ENCODE measurements at regions not wholly inside any gene's neighbourhood (a gene's known extent, or its start where the extent isn't known, plus 50 kb on each side); places are given as distances from the start of the nearest gene placed in this dataset.

DNA sequence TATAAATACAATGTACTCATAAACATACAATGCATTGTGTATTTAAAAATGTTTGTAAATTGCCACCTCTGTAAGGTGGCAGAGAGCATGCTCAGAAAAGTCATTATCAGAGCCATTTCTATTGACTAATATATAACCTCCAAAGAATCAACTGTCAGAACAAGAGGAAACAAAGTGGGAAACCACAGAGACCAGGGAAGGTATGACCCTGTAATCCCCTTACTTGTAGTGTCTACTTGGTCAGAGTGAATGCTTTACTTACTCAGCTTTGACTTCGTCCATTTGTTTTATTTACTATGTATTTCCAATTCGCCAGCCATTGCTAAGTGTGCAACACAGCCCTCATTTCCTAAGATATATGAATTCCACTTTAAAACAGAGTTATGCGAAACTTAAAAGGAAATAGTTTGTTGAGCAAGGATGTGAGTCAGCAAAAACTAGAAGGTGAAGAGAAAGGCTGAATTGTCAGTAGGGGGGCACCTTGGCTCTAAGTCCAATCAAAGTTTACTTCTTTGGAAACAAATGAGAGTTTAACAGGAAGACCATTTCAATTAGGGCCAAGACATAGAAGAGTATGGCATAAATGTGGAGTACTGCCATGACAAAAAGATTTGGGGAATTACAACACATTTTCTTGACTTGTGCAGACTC is 671.7 kb upstream of the PTBP2 start:
- Mint-ChIP-seq H3K27ac (no peak overlapping the region), H3K4me1 (ENCODE audit: low read depth in 2 of 2) (no peaks in the 10 kb centered on the region), H3K27me3 (no peaks in the 10 kb centered on the region), H3K4me3 (no peak overlapping the region), H3K36me3 (peaks cover 6% of the 10 kb centered on the region), H3K9me3 (peaks cover 18% of the 10 kb centered on the region)
- DNase-seq (ENCODE audit: low spot score) (no peak), ATAC-seq (no peak)

GRCh38 chr1:96059276-96059675 is 662.3 kb upstream of the PTBP2 start:
- no peak overlapping the region for H3K4me3 Mint-ChIP-seq
- peaks cover 6% of the 10 kb centered on the region for H3K36me3 Mint-ChIP-seq
- ATAC-seq = no peak
- no peaks in the 10 kb centered on the region for H3K4me1 Mint-ChIP-seq (ENCODE audit: low read depth in 2 of 2)
- peaks cover 4% of the 10 kb centered on the region for H3K9me3 Mint-ChIP-seq
- no peak for DNase-seq (ENCODE audit: low spot score)
- H3K27ac Mint-ChIP-seq = no peak overlapping the region
- no peaks in the 10 kb centered on the region for H3K27me3 Mint-ChIP-seq

- no peaks in the 10 kb centered on the region for H3K27me3 Mint-ChIP-seq
- no peak for DNase-seq (ENCODE audit: low spot score)
- no peaks in the 10 kb centered on the region for H3K9me3 Mint-ChIP-seq
- H3K27ac Mint-ChIP-seq = no peak overlapping the region
- no peaks in the 10 kb centered on the region for H3K4me1 Mint-ChIP-seq (ENCODE audit: low read depth in 2 of 2)
- ATAC-seq = no peak
- peaks cover 1% of the 10 kb centered on the region for H3K36me3 Mint-ChIP-seq
- no peak overlapping the region for H3K4me3 Mint-ChIP-seq
These were observed 661.8 kb upstream of the PTBP2 start for GRCh38 chr1:96059736-96060135.

DNA sequence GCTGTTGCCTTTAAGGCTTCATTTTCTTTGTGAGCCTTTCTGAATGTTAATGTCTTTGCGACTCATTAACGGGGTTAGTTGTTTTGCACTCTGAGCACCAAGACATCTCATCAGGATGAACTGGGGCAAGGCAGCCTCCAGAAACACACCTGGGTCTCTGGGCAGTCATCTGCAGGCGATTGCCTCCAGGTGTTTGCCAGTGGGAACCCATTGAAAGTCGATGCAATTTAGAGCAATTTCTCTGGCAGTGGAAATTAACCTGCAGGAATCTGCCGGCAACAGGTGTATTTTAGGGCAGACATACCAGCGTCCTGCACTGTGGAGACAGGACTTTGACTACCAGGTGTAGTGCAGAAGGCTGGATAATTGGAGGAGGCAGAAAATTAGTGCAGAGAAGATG is 661.0 kb upstream of the PTBP2 start:
- Mint-ChIP-seq H3K4me1 (ENCODE audit: low read depth in 2 of 2) (no peaks in the 10 kb centered on the region), H3K36me3 (no peaks in the 10 kb centered on the region), H3K27ac (no peak overlapping the region), H3K27me3 (no peaks in the 10 kb centered on the region), H3K4me3 (no peak overlapping the region), H3K9me3 (peaks cover 3% of the 10 kb centered on the region)
- ATAC-seq (no peak), DNase-seq (ENCODE audit: low spot score) (no peak)

DNA sequence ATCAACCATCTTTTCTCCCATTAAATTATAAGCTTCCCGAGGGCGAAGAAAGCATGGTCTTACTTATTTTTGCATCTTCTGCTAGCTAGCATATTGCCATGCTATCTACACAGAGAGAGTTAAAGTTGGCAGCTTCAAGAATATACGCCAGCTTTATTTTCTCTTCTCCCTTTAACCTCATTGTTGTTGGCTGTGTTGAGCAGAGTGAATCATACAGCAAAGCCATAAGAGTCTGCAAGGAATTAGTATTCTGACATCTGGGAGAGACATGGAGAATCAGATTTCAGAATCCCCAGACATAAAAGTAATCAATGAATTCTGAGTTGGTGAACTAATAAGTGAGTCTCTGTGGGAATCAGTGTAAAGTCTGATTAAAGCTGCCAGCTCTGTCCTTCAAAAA is 649.6 kb upstream of the PTBP2 start:
- H3K36me3 Mint-ChIP-seq = peaks cover 7% of the 10 kb centered on the region
- no peak overlapping the region for H3K27ac Mint-ChIP-seq
- H3K4me1 Mint-ChIP-seq (ENCODE audit: low read depth in 2 of 2) = no peaks in the 10 kb centered on the region
- no peak overlapping the region for H3K4me3 Mint-ChIP-seq
- no peak for DNase-seq (ENCODE audit: low spot score)
- peaks cover 11% of the 10 kb centered on the region for H3K9me3 Mint-ChIP-seq
- no peak for ATAC-seq
- no peaks in the 10 kb centered on the region for H3K27me3 Mint-ChIP-seq

GRCh38 chr1:96073100-96073499 is 648.5 kb upstream of the PTBP2 start:
- Mint-ChIP-seq H3K4me1 (ENCODE audit: low read depth in 2 of 2) (no peaks in the 10 kb centered on the region), H3K36me3 (peaks cover 7% of the 10 kb centered on the region), H3K27me3 (no peaks in the 10 kb centered on the region), H3K4me3 (no peak overlapping the region), H3K9me3 (peaks cover 10% of the 10 kb centered on the region), H3K27ac (no peak overlapping the region)
- DNase-seq (ENCODE audit: low spot score) (no peak), ATAC-seq (no peak)

GRCh38 chr1:96074422-96074821 is 647.2 kb upstream of the PTBP2 start:
- no peaks in the 10 kb centered on the region for H3K4me1 Mint-ChIP-seq (ENCODE audit: low read depth in 2 of 2)
- H3K27ac Mint-ChIP-seq = no peak overlapping the region
- no peaks in the 10 kb centered on the region for H3K27me3 Mint-ChIP-seq
- no peak overlapping the region for H3K4me3 Mint-ChIP-seq
- DNase-seq (ENCODE audit: low spot score) = no peak
- peaks cover 10% of the 10 kb centered on the region for H3K9me3 Mint-ChIP-seq
- H3K36me3 Mint-ChIP-seq = peaks cover 11% of the 10 kb centered on the region
- no peak for ATAC-seq

- H3K9me3 Mint-ChIP-seq = peaks cover 10% of the 10 kb centered on the region
- DNase-seq (ENCODE audit: low spot score) (no peak), ATAC-seq (no peak)
- no peaks in the 10 kb centered on the region for H3K27me3 Mint-ChIP-seq
- no peak overlapping the region for H3K27ac Mint-ChIP-seq
- no peak overlapping the region for H3K4me3 Mint-ChIP-seq
- peaks cover 15% of the 10 kb centered on the region for H3K36me3 Mint-ChIP-seq
- H3K4me1 Mint-ChIP-seq (ENCODE audit: low read depth in 2 of 2) = no peaks in the 10 kb centered on the region
These were observed 646.6 kb upstream of the PTBP2 start for GRCh38 chr1:96074876-96075577.

DNA sequence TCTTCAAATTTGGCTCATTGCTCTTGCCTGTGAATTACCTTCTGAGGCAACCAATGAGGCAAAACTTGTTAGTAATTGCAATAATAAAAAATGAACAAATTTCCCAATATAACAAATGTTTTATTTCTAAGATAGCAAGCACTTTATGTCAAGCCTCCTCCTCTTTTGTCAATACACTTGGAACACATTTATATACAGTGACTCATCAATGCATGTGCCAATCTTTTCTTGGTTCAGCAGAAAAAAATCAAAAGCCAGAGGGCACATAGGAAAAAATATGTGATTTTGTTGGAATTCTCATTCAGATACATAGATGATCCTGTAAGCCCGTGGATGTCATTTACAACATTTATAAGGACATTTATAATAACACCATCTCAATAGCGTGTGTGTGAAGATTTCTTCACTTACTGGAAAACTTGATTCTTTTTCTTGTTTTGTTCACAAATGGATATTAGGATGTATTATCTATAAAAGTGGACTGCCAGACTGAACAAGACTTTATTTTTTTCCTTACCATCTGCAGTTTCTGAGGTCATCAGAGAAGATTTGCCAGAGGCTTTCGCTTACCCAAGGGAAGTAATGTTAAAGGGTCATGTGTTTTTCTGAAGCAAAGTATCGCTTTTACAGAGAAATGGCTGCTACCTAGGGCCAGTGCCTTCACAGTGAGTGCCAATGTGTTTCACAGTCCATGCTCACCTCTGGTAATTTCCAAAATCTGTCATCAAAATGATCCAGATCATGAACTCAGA is 645.7 kb upstream of the PTBP2 start:
- DNase-seq (ENCODE audit: low spot score) = no peak
- ATAC-seq = no peak
- Mint-ChIP-seq H3K27me3 (no peaks in the 10 kb centered on the region), H3K36me3 (peaks cover 19% of the 10 kb centered on the region), H3K4me1 (ENCODE audit: low read depth in 2 of 2) (no peaks in the 10 kb centered on the region), H3K4me3 (no peak overlapping the region), H3K27ac (no peak overlapping the region), H3K9me3 (peaks cover 12% of the 10 kb centered on the region)

DNA sequence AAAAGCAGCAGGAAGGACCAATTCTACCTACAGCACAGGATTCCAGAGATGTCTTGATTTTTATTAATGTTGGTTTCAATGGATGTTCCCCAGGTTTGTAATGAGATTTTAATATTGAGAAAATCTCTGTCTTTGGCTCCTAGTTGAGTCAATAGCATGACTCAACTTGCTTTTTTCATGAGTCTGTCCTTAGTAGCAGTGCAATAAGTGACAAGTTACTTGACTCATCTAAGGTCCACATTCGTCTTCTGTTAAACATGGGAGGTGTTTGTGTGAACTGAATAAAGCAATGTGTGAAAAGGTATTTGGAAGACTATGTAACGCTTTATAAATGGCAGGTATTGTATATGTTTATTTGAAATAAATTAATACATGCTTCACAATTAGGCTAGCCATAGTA is 645.0 kb upstream of the PTBP2 start:
- Mint-ChIP-seq H3K27me3 (no peaks in the 10 kb centered on the region), H3K27ac (no peak overlapping the region), H3K9me3 (peaks cover 10% of the 10 kb centered on the region), H3K4me1 (ENCODE audit: low read depth in 2 of 2) (no peaks in the 10 kb centered on the region), H3K4me3 (no peak overlapping the region), H3K36me3 (peaks cover 17% of the 10 kb centered on the region)
- DNase-seq (ENCODE audit: low spot score) = no peak
- ATAC-seq = no peak

- H3K9me3 Mint-ChIP-seq = peaks cover 11% of the 10 kb centered on the region
- no peak overlapping the region for H3K4me3 Mint-ChIP-seq
- no peaks in the 10 kb centered on the region for H3K27me3 Mint-ChIP-seq
- DNase-seq (ENCODE audit: low spot score) (no peak), ATAC-seq (no peak)
- H3K4me1 Mint-ChIP-seq (ENCODE audit: low read depth in 2 of 2) = no peaks in the 10 kb centered on the region
- peaks cover 17% of the 10 kb centered on the region for H3K36me3 Mint-ChIP-seq
- H3K27ac Mint-ChIP-seq = no peak overlapping the region
These were observed 642.0 kb upstream of the PTBP2 start for GRCh38 chr1:96079581-96079980.

- H3K9me3 Mint-ChIP-seq = peaks cover 11% of the 10 kb centered on the region
- H3K36me3 Mint-ChIP-seq = peaks cover 17% of the 10 kb centered on the region
- DNase-seq (ENCODE audit: low spot score) = no peak
- no peak for ATAC-seq
- no peak overlapping the region for H3K27ac Mint-ChIP-seq
- no peaks in the 10 kb centered on the region for H3K27me3 Mint-ChIP-seq
- no peak overlapping the region for H3K4me3 Mint-ChIP-seq
- no peaks in the 10 kb centered on the region for H3K4me1 Mint-ChIP-seq (ENCODE audit: low read depth in 2 of 2)
These were observed 640.7 kb upstream of the PTBP2 start for GRCh38 chr1:96080925-96081324.

- ATAC-seq (no peak), DNase-seq (ENCODE audit: low spot score) (no peak)
- peaks cover 4% of the 10 kb centered on the region for H3K36me3 Mint-ChIP-seq
- peaks cover 6% of the 10 kb centered on the region for H3K9me3 Mint-ChIP-seq
- H3K27ac Mint-ChIP-seq = no peak overlapping the region
- no peak overlapping the region for H3K4me3 Mint-ChIP-seq
- H3K27me3 Mint-ChIP-seq = no peaks in the 10 kb centered on the region
- no peaks in the 10 kb centered on the region for H3K4me1 Mint-ChIP-seq (ENCODE audit: low read depth in 2 of 2)
These were observed 633.9 kb upstream of the PTBP2 start for GRCh38 chr1:96087719-96088118.

DNA sequence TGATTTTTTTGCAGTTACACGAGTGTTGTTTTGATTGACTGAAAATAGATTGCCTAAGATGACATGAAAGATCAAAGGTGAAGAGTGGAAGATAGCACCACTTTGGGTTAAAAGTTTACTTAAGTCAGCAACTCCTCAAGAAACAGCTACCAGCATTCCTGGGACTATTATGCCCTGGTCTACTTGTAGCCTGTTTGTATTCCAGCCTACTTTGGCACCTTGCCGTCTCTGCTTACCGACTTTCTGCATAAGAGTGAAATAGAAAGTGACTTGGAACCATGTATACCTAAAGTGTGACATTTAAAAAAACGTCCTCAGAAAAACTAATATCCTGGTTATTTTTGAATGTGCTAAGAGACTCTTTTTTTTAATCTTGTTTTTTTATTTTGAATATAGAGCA is 631.5 kb upstream of the PTBP2 start:
- H3K4me3 Mint-ChIP-seq = no peak overlapping the region

More for the DNA sequence above, 631.5 kb upstream of the PTBP2 start:
- no peaks in the 10 kb centered on the region for H3K4me1 Mint-ChIP-seq (ENCODE audit: low read depth in 2 of 2)
- H3K27ac Mint-ChIP-seq = no peak overlapping the region
- no peak for ATAC-seq
- no peak for DNase-seq (ENCODE audit: low spot score)
- H3K9me3 Mint-ChIP-seq = peaks cover 3% of the 10 kb centered on the region
- no peaks in the 10 kb centered on the region for H3K27me3 Mint-ChIP-seq
- H3K36me3 Mint-ChIP-seq = no peaks in the 10 kb centered on the region
